ENCODE measurements at regions not wholly inside any gene's neighbourhood (a gene's known extent, or its start where the extent isn't known, plus 50 kb on each side); places are given as distances from the start of the nearest gene placed in this dataset.

DNA sequence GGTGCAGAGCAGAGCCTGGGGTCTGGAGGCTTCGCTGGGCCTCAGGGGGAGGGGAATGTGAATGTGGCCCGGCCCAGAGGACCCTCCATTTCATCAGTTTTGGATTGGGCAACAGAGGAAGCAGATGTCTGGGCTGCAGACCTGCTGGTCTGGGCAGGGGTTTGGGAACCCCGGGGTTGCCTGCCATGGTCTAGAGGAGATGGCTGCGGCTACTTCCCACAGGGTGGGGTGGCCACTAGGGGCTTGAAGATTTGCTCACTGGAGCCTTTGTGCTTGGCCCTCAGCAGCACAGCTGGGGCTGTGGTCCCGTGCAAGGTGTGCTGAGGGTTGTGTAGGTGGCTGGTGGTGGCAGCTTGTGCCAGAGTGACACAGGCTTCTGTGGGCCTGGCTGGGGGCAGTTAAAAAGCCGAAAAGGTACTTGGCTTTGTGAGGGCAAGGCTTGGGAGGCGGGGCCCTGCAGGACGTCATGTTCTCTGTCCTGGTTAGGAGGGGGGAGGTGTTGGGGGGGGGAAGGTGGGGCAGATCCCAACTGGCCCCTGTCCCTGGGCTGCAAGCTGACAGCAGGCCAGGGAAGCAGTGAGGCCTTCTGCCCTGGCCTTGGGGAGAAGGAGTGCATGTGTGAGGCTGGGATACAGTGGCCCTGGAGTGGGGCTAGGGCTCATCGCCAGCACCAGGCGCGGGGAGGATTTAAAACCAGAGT, 98.0 kb downstream of the KPNA2 start:
- Histone ChIP-seq H3K27me3 (ENCODE audit: control insufficient read depth, insufficient read depth, low read length) (no peaks in the 10 kb centered on the region), H3K27ac (ENCODE audit: low read length) (no peak overlapping the region), H3K36me3 (ENCODE audit: control insufficient read depth, insufficient read depth, low read length) (peaks cover 17% of the 10 kb centered on the region), H3K4me3 (ENCODE audit: low read length) (no peak overlapping the region), H3K4me1 (ENCODE audit: control insufficient read depth, insufficient read depth, low read length) (peaks cover 2% of the 10 kb centered on the region), H3K9me3 (ENCODE audit: control insufficient read depth, insufficient read depth, low read length) (no peaks in the 10 kb centered on the region)
- H3K36me3 Mint-ChIP-seq = no peaks in the 10 kb centered on the region
- H3K27ac Mint-ChIP-seq = peak overlapping the region in 1 of 2 donors; percentile 64
- intact Hi-C loops (cut with micrococcal nuclease) = no loop called here
- H3K4me3 Mint-ChIP-seq = no peak overlapping the region
- H3K9me3 Mint-ChIP-seq = no peaks in the 10 kb centered on the region
- 65% methylated on average over 11 of the region's 11 CpGs for WGBS (ENCODE audit: insufficient coverage)
- peaks cover 0 to 18% of the 10 kb centered on the region in 2 donors for H3K4me1 Mint-ChIP-seq
- TF ChIP-seq, protein P1, sequence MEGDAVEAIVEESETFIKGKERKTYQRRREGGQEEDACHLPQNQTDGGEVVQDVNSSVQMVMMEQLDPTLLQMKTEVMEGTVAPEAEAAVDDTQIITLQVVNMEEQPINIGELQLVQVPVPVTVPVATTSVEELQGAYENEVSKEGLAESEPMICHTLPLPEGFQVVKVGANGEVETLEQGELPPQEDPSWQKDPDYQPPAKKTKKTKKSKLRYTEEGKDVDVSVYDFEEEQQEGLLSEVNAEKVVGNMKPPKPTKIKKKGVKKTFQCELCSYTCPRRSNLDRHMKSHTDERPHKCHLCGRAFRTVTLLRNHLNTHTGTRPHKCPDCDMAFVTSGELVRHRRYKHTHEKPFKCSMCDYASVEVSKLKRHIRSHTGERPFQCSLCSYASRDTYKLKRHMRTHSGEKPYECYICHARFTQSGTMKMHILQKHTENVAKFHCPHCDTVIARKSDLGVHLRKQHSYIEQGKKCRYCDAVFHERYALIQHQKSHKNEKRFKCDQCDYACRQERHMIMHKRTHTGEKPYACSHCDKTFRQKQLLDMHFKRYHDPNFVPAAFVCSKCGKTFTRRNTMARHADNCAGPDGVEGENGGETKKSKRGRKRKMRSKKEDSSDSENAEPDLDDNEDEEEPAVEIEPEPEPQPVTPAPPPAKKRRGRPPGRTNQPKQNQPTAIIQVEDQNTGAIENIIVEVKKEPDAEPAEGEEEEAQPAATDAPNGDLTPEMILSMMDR (IDR thresholded peaks at IDR 0.05) = no peak
- ATAC-seq (no peak), DNase-seq (no peak)
- no peaks in the 10 kb centered on the region for H3K27me3 Mint-ChIP-seq (ENCODE audit: low read depth in 2 of 2)

DNA sequence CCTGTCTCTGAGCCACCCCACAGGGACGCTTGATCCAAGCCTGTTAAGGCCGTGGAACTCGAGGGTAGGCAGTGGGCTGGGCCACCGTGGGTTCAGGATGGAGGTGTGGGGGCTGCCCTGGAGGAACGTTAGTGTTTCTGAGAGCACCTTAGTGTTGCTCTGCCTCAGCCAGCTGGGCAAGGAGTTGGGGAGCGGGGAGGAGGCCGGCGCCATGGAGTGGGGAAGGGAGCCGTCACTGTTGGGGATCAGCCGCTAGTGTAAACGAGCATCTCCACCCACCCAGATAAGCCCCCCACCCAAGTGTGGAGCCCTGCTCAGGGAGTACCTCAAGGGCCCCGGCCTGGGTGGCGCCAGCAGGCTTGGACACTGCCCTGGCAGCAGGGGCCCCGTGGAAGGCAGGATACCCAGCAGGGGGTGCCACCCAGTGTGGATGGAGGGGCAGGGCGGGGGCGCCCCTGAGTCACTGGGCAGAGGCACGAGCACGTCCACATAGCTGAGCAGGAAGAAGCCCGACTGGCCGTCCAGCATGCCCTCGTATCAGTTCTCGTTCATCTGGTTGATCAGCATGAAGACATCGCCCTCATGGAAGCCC, 98.6 kb downstream of the KPNA2 start:
- H3K9me3 ChIP-seq (ENCODE audit: control insufficient read depth, insufficient read depth, low read length) = no peaks in the 10 kb centered on the region
- TF ChIP-seq, protein P1 (IDR thresholded peaks at IDR 0.05) = no peak
- no peak overlapping the region for H3K27ac ChIP-seq (ENCODE audit: low read length)
- H3K27me3 ChIP-seq (ENCODE audit: control insufficient read depth, insufficient read depth, low read length) = no peaks in the 10 kb centered on the region
- no peaks in the 10 kb centered on the region for H3K27me3 Mint-ChIP-seq (ENCODE audit: low read depth in 2 of 2)
- no peaks in the 10 kb centered on the region for H3K9me3 Mint-ChIP-seq
- 91% methylated on average over 20 of the region's 23 CpGs for WGBS (ENCODE audit: insufficient coverage)
- no peaks in the 10 kb centered on the region for H3K36me3 Mint-ChIP-seq
- peaks cover 14% of the 10 kb centered on the region for H3K36me3 ChIP-seq (ENCODE audit: control insufficient read depth, insufficient read depth, low read length)
- no peak overlapping the region for H3K4me3 ChIP-seq (ENCODE audit: low read length)
- peaks cover 0 to 14% of the 10 kb centered on the region in 2 donors for H3K4me1 Mint-ChIP-seq
- H3K27ac Mint-ChIP-seq = no peak overlapping the region
- peaks cover 2% of the 10 kb centered on the region for H3K4me1 ChIP-seq (ENCODE audit: control insufficient read depth, insufficient read depth, low read length)
- H3K4me3 Mint-ChIP-seq = no peak overlapping the region
- no peak for DNase-seq
- no peak for ATAC-seq
- intact Hi-C loops (cut with micrococcal nuclease) = no loop called here

DNA sequence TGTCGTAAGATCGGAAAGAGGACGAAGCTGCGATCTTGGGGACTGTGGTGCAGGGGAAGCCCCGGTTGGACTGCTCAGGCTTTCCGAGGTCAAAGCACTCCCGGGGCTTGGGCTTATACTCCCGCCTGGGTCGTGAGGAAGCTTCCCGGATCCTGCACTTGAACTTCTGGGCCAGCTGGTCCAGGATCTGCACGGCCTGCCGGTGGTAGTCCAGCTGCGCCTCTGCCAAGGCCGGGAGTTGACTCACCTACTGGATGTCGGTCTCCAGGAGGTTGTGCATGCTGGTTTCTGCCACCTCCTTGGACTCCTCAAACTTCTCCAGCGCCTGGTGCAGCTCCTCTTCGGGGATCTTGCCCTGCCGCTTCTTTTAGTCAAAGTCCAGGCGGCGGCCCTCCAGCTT, 99.2 kb downstream of the KPNA2 start:
- DNase-seq (no peak), ATAC-seq (no peak)
- H3K9me3 Mint-ChIP-seq = no peaks in the 10 kb centered on the region
- TF ChIP-seq, protein P1 (IDR thresholded peaks at IDR 0.05) = no peak
- no peaks in the 10 kb centered on the region for H3K36me3 Mint-ChIP-seq
- H3K4me3 Mint-ChIP-seq = no peak overlapping the region
- Histone ChIP-seq H3K27me3 (ENCODE audit: control insufficient read depth, insufficient read depth, low read length) (no peaks in the 10 kb centered on the region), H3K9me3 (ENCODE audit: control insufficient read depth, insufficient read depth, low read length) (no peaks in the 10 kb centered on the region), H3K27ac (ENCODE audit: low read length) (no peak overlapping the region), H3K36me3 (ENCODE audit: control insufficient read depth, insufficient read depth, low read length) (peaks cover 10% of the 10 kb centered on the region), H3K4me3 (ENCODE audit: low read length) (no peak overlapping the region), H3K4me1 (ENCODE audit: control insufficient read depth, insufficient read depth, low read length) (peaks cover 2% of the 10 kb centered on the region)
- no peak overlapping the region for H3K27ac Mint-ChIP-seq
- intact Hi-C loops (cut with micrococcal nuclease) = no loop called here
- peaks cover 0 to 13% of the 10 kb centered on the region in 2 donors for H3K4me1 Mint-ChIP-seq
- H3K27me3 Mint-ChIP-seq (ENCODE audit: low read depth in 2 of 2) = no peaks in the 10 kb centered on the region
- 96% methylated on average over 20 of the region's 20 CpGs for WGBS (ENCODE audit: insufficient coverage)
